MM.1S (cell line): ENCODE measurements at regions not wholly inside any gene's neighbourhood (a gene's known extent, or its start where the extent isn't known, plus 50 kb on each side); places are given as distances from the start of the nearest gene placed in this dataset.

Experiments used
- DNase-seq: peaks from one replicate; pipeline ENCODE4 v3.0.0-alpha.2; 2015
- H2AFZ ChIP-seq: fragments of 300-600 bp; sonication (generic); 2 replicates; pipeline ENCODE4 v1.6.0; 2016; ENCODE audit warnings: antibody characterized with exemption, low read length
- H3F3A ChIP-seq: fragments of 300-600 bp; sonication (generic); 2 replicates; pipeline ENCODE4 v1.6.1; 2016; ENCODE audit warnings: mild to moderate bottlenecking, antibody characterized with exemption, low read length, moderate library complexity, mixed read lengths; ENCODE audit not compliant: insufficient read depth
- H3K27ac ChIP-seq: fragments of 300-600 bp; sonication (generic); 2 replicates; pipeline ENCODE4 v1.5.1; 2016; ENCODE audit warnings: mild to moderate bottlenecking, low read length
- H3K27me3 ChIP-seq: fragments of 300-600 bp; sonication (generic); replicated peaks from 2 replicates; pipeline ENCODE4 v1.6.0; 2016; ENCODE audit warnings: low read length; ENCODE audit not compliant: insufficient read depth
- H3K36me3 ChIP-seq: fragments of 300-600 bp; sonication (generic); replicated peaks from 2 replicates; pipeline ENCODE4 v1.6.1; 2016; ENCODE audit warnings: mild to moderate bottlenecking, low read length, mixed read lengths; ENCODE audit not compliant: insufficient read depth
- H3K4me1 ChIP-seq: fragments of 300-600 bp; sonication (generic); 2 replicates; pipeline ENCODE4 v1.6.1; 2016; ENCODE audit warnings: low read length, mixed read lengths
- H3K4me2 ChIP-seq: fragments of 300-600 bp; sonication (generic); 2 replicates; pipeline ENCODE4 v1.6.0; 2016; ENCODE audit warnings: low read depth, low read length
- H3K4me3 ChIP-seq: fragments of 300-600 bp; sonication (generic); 2 replicates; pipeline ENCODE4 v1.5.1; 2016; ENCODE audit warnings: low read length, mixed read lengths
- H3K79me2 ChIP-seq: fragments of 300-600 bp; sonication (generic); 2 replicates; pipeline ENCODE4 v1.6.1; 2016; ENCODE audit warnings: mixed run types, low read length, mixed read lengths
- H3K9ac ChIP-seq: fragments of 300-600 bp; sonication (generic); 2 replicates; pipeline ENCODE4 v1.6.1; 2016; ENCODE audit warnings: low read length, mixed read lengths
- H3K9me2 ChIP-seq: fragments of 300-600 bp; sonication (generic); replicated peaks from 2 replicates; pipeline ENCODE4 v1.6.1; 2016; ENCODE audit warnings: mild to moderate bottlenecking, low read length, mixed read lengths; ENCODE audit not compliant: insufficient read depth
- H3K9me3 ChIP-seq: fragments of 300-600 bp; sonication (generic); replicated peaks from 2 replicates; pipeline ENCODE4 v1.6.1; 2016; ENCODE audit warnings: mild to moderate bottlenecking, low read length, mixed read lengths; ENCODE audit not compliant: insufficient read depth
- H4K20me1 ChIP-seq: fragments of 300-600 bp; sonication (generic); 2 replicates; pipeline ENCODE4 v1.6.1; 2016; ENCODE audit warnings: mild to moderate bottlenecking, low read length, moderate library complexity, mixed read lengths; ENCODE audit not compliant: insufficient read depth
- CTCF ChIP-seq: fragments of 300-600 bp; sonication (generic); IDR thresholded peaks from 2 replicates; pipeline ENCODE4 v1.5.1; 2016; ENCODE audit warnings: antibody characterized with exemption, low read length, mixed read lengths
- EZH2 ChIP-seq: fragments of 300-600 bp; sonication (generic); optimal IDR thresholded peaks from 2 replicates; pipeline ENCODE3; 2017; ENCODE audit warnings: low read depth, mild to moderate bottlenecking, antibody characterized with exemption, low read length, mixed read lengths
- EZH2phosphoT487 ChIP-seq: fragments of 300-600 bp; sonication (generic); IDR thresholded peaks from 2 replicates; pipeline ENCODE4 v1.6.1; 2018; ENCODE audit warnings: antibody characterized with exemption, low read length

GRCh38 chr17:77883213-77883650 lies 75.3 kb upstream of the TNRC6C start:
- no peak overlapping the region for H2AFZ ChIP-seq
- peaks cover 83% of the 10 kb centered on the region for H3K27me3 ChIP-seq
- peaks cover 8% of the 10 kb centered on the region; the same call in 1 of the 2 replicates for H3F3A ChIP-seq
- no peak overlapping the region for H3K27ac ChIP-seq
- 0 out of 2 replicates have a peak, but pooled peaks cover 6% of the 10 kb centered on the region for H4K20me1 ChIP-seq
- no peaks in the 10 kb centered on the region for H3K9me3 ChIP-seq
- no peak for TF ChIP-seq EZH2phosphoT487
- TF ChIP-seq EZH2, result no peak
- no peak for TF ChIP-seq CTCF
- no peak overlapping the region for H3K4me2 ChIP-seq
- H3K9ac ChIP-seq, result no peak overlapping the region
- H3K36me3 ChIP-seq, result no peaks in the 10 kb centered on the region
- DNase-seq, result no peak
- peaks cover 29% of the 10 kb centered on the region for H3K4me1 ChIP-seq
- no peaks in the 10 kb centered on the region for H3K9me2 ChIP-seq
- no peak overlapping the region for H3K4me3 ChIP-seq
- H3K79me2 ChIP-seq, result no peaks in the 10 kb centered on the region

- Histone ChIP-seq H3K4me2 (no peak overlapping the region), H3K27ac (no peak overlapping the region), H3K36me3 (no peaks in the 10 kb centered on the region), H3K9me2 (no peaks in the 10 kb centered on the region), H2AFZ (no peak overlapping the region), H4K20me1 (0 out of 2 replicates have a peak, but pooled peaks cover 6% of the 10 kb centered on the region), H3K4me3 (no peak overlapping the region), H3K9ac (no peak overlapping the region), H3K4me1 (peaks cover 29% of the 10 kb centered on the region), H3K79me2 (no peaks in the 10 kb centered on the region), H3K9me3 (no peaks in the 10 kb centered on the region), H3F3A (peaks cover 8% of the 10 kb centered on the region; the same call in 1 of the 2 replicates), H3K27me3 (peaks cover 85% of the 10 kb centered on the region)
- no peak for DNase-seq
- TF ChIP-seq EZH2phosphoT487, result no peak
- TF ChIP-seq CTCF, result no peak
- no peak for TF ChIP-seq EZH2
These were observed 74.5 kb upstream of the TNRC6C start for GRCh38 chr17:77884019-77884418.

GRCh38 chr17:77884967-77885641 lies 73.4 kb upstream of the TNRC6C start:
- peaks cover 85% of the 10 kb centered on the region for H3K27me3 ChIP-seq
- no peak overlapping the region for H3K4me3 ChIP-seq
- H2AFZ ChIP-seq, result no peak overlapping the region
- H3F3A ChIP-seq, result peaks cover 8% of the 10 kb centered on the region; the same call in 1 of the 2 replicates
- H3K9me2 ChIP-seq, result no peaks in the 10 kb centered on the region
- H4K20me1 ChIP-seq, result 0 out of 2 replicates have a peak, but pooled peaks cover 6% of the 10 kb centered on the region
- H3K79me2 ChIP-seq, result no peaks in the 10 kb centered on the region
- H3K4me1 ChIP-seq, result peaks cover 29% of the 10 kb centered on the region
- DNase-seq, result no peak
- no peak overlapping the region for H3K27ac ChIP-seq
- no peak overlapping the region for H3K9ac ChIP-seq
- no peak for TF ChIP-seq EZH2phosphoT487
- no peak for TF ChIP-seq EZH2
- no peak for TF ChIP-seq CTCF
- no peak overlapping the region for H3K4me2 ChIP-seq
- no peaks in the 10 kb centered on the region for H3K9me3 ChIP-seq
- no peaks in the 10 kb centered on the region for H3K36me3 ChIP-seq
